OCI-M2 (cell line): ENCODE measurements at regions not wholly inside any gene's neighbourhood (a gene's known extent, or its start where the extent isn't known, plus 50 kb on each side); places are given as distances from the start of the nearest gene placed in this dataset.
"Not testable (repeated sequence)": the region's sequence is repeated elsewhere in the genome, so short reads cannot be mapped to it uniquely, and the experiment has no call there.

Experiments
- DNase-seq: peaks from one replicate; lab custom pipeline; 2025; ENCODE audit not compliant: unreplicated experiment; lab: John Stamatoyannopoulos, UW

GRCh38 chr6:91994787-91995186 lies 1407.9 kb upstream of the MAP3K7 start:
- no peak for DNase-seq

GRCh38 chr6:91982559-91982958 lies 1395.7 kb upstream of the MAP3K7 start:
- DNase-seq = no peak

GRCh38 chr6:91976797-91977196 lies 1389.9 kb upstream of the MAP3K7 start:
- no peak for DNase-seq

- DNase-seq = no peak
Measured at GRCh38 chr6:91970700-91971099, 1383.8 kb upstream of the MAP3K7 start.

GRCh38 chr6:91965872-91966271 lies 1379.0 kb upstream of the MAP3K7 start:
- DNase-seq = no peak

GRCh38 chr6:91961671-91962070 lies 1374.8 kb upstream of the MAP3K7 start:
- no peak for DNase-seq

GRCh38 chr6:91961236-91961635 lies 1374.4 kb upstream of the MAP3K7 start:
- no peak for DNase-seq

GRCh38 chr6:91941838-91942237 lies 1355.0 kb upstream of the MAP3K7 start:
- no peak for DNase-seq

GRCh38 chr6:91940801-91941200 lies 1353.9 kb upstream of the MAP3K7 start:
- DNase-seq = no peak

- no peak for DNase-seq
Measured at GRCh38 chr6:91926827-91927226, 1340.0 kb upstream of the MAP3K7 start.

- DNase-seq = no peak
Measured at GRCh38 chr6:91926361-91926760, 1339.5 kb upstream of the MAP3K7 start.

- no peak for DNase-seq
Measured at GRCh38 chr6:91911945-91912344, 1325.1 kb upstream of the MAP3K7 start.

GRCh38 chr6:91904586-91905164 lies 1317.8 kb upstream of the MAP3K7 start:
- DNase-seq = no peak

- no peak for DNase-seq
Measured at GRCh38 chr6:91895599-91896285, 1308.9 kb upstream of the MAP3K7 start.

- DNase-seq = no peak
Measured at GRCh38 chr6:91886183-91886795, 1299.4 kb upstream of the MAP3K7 start.

- not testable (repeated sequence) for DNase-seq
Measured at GRCh38 chr6:91881791-91882190, 1294.9 kb upstream of the MAP3K7 start.

- DNase-seq = no peak
Measured at GRCh38 chr6:91879386-91879995, 1292.6 kb upstream of the MAP3K7 start.

- no peak for DNase-seq
Measured at GRCh38 chr6:91877994-91878393, 1291.1 kb upstream of the MAP3K7 start.

GRCh38 chr6:91874971-91875370 lies 1288.1 kb upstream of the MAP3K7 start:
- DNase-seq = no peak

- DNase-seq = no peak
Measured at GRCh38 chr6:91868539-91869202, 1281.8 kb upstream of the MAP3K7 start.

GRCh38 chr6:91865889-91866288 lies 1279.0 kb upstream of the MAP3K7 start:
- DNase-seq = no peak

- DNase-seq = no peak
Measured at GRCh38 chr6:91864911-91865310, 1278.0 kb upstream of the MAP3K7 start.
